T-helper 9 cell (primary cell): ENCODE measurements at regions not wholly inside any gene's neighbourhood (a gene's known extent, or its start where the extent isn't known, plus 50 kb on each side); places are given as distances from the start of the nearest gene placed in this dataset.

Experiments used
- DNase-seq: peaks from one replicate; pipeline ENCODE4 v3.0.0-alpha.2; 2020

DNA sequence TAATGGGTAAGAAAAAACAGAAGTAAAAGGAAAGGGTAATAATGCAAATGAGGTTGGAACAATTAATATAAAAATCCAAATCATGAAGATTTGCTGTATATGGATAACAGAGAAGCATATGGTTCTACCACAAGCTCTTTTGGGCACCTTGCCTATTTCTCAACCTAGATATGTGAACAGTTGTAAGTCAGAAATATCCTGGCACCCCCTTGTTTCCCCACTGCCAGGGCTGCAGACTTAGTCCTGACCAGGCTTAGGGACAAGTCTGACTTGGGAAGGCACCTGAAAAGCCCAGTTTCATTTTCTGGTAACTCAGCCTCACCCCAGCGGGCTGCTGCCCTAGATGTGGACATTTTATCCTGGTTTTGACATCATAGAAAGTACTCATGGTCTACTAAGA, 183.2 kb upstream of the STAC start:
- DNase-seq = no peak

DNA sequence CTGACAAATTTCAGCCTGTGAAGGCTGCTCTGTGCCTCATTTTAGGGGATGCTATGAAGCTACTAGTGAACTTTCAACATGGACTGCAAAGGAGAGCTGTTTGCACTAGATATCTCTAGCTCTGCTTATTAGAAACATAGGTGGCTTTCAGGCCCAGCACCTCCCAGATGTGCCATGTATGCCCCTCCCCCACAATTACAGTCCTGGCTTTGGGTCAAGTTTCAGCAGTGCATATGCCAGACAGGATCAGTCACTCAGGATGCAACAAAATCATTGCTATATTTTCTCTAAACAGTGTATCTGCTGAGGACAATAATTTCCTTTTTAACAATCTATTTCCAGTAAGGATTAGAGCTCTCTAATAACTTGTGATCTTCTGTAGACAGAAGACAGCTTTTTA, 178.8 kb upstream of the STAC start:
- no peak for DNase-seq

DNA sequence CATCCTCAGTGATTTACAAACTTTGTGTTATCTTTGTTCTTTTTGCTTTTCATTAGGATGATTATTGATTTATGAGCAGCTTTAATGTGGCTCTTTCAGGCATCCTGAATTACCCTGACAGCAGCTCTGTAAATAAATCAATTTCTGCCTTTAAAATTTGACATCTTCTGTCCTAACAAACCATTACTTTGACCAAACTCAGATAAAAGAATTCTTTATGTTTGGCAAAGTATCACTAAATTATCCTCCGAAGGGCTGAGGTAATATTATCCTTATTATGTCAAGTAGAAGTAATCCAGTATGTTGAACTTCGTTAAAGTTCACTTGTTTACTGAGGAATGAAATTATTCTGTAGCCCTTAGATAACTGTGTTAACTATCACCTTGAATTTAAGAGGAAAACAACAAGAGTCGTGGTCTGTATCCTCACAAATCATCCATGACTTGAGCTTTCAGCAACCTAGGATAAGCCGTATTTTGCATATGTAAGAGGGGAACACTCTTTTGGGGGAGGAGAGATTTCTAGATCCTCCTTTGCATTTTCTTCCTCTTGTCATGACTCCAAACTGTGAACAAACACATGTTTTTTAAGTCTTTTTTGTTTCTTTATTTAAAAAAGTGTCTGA, 173.2 kb upstream of the STAC start:
- no peak for DNase-seq

DNA sequence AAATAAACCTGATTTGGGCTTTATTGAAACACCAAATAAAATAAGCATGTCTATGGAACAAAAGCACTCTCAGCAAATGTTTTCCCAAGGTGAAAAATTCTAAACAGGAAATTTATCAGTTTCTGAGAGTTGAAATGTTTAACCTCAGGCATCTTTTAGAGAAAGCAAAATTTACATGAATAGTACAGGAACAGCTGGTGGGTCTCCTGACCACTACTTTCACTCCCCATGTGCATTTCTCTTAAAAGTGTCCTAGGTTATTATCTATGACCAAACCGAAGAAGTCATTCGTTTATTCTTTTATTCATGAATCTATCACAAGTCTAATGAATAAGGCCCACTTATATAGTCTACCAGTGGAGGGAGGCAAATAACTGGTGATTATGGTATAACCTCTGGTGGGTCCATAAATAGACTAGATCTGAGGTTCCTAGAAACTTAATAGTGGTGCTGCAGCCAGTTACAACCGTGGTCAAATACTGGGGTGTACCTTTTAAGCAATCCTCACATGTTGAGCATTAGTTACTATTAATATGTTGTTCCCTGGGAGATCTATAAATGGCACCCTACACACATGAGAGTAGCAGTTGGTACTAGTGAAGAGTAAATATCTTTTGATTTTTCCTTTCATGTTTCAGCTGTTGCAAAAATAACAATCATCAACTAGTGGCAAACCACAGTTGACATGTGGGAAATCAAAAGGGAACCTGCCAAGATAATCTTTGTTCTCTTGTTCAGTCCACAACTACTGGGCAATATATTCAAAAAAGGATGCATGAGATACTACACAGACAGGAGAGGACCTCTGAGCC, 169.3 kb upstream of the STAC start:
- no peak for DNase-seq

DNA sequence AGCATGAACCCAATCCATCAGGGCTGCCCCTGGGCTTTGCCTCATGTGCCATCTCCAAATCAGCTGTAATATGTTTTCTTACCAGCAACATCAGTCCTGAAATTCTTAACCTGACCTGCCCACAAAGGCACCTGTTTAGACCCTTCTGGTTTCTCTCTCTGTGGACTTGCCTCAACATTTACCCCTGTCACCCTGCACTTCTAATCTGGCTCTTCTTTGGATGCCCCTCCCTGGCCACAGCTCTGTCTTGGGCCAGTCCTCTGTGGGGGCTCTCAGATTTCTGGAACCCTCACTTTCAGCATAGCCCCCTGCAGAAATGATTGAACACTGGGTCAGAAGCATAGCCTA, 168.7 kb upstream of the STAC start:
- DNase-seq = no peak

DNA sequence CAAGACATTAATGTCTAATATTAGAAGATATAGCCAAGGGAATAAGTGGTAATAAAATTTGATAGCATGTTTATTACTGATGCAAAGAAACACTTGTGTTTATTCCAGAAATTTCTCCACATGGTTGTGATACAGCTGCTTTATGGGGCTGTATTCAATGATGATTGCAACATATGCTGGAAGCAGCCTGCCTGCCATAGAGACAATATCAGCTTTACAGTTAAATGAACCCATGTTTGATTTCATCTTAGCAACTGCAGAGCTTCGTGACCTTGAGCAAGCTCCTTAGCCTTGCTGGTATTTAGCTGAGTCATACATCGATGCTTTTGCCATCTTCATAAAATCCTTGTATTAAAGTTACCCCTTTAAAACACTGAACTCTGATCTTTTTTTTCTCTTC, 168.1 kb upstream of the STAC start:
- no peak for DNase-seq

DNA sequence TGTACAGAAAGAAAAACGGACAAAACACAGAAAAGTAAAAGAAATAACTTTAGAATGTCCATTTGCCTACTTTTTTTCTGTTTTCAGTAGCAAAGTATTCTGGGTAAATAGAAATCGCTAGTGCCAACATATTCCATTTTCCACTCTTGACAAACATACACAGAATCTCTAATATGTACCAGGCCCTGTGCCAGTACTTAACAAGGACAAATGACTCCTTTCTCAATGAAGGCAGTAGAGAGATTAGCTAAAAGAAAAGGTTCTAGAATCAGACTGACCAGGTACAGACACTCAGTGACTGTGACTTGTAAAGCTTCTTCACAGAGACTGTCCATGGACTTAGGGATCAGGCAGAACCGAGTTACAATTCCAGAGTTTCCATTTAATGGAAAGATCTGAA, 165.8 kb upstream of the STAC start:
- no peak for DNase-seq

DNA sequence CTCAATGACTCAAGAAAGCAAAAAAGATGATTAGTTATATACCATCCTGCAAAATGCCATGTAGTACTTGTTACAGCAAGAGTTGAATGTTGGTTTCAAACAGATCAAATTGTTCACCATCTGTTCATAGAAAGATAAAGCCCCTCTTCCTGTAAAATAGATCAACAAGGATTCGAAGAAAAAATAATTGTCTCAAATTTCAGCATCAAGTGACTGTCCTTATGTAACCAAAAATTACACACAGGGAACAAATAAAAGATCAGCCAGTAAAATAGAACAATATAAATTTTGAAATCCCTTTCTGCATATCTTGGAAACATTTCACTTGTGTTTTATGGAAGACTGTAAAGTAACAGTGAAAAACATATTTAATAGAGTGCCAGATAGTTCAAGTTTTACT, 165.1 kb upstream of the STAC start:
- no peak for DNase-seq

DNA sequence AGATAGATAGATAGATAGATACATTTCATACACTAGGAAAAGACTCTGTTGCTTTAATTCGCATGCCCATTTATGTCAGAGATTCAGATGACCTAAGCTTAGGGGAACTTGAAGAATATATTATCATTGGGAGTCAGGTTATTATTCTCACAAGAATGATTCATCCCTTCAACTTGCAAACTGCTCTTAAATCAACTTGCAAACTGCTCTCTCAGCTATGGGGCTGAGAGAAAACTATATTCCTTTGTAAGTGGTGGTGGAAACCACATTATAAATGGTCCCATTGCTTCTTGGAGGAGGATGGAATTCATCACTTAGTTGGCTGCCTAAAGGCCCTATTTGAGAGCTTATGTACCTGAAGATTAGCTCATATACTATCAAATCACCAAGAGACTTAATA, 160.9 kb upstream of the STAC start:
- DNase-seq = no peak

DNA sequence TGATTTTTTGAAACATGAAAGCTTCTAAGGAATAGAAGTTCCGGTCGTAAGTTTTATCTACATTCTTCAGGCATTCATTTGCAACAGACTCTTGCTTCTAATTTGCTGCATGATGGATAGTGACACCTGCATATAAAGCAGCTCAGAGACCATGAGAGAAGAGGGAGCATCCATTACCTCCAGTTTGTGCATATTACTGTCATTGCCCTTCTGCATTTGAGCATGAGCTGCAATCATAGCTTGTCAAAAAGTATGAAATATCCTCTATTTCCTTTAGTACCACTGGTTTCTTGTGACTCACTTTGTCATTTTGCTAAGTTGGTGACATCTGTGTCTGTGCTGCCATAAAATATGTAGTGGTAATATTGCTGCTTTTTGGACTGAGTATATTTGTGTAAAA, 160.1 kb upstream of the STAC start:
- DNase-seq = no peak

DNA sequence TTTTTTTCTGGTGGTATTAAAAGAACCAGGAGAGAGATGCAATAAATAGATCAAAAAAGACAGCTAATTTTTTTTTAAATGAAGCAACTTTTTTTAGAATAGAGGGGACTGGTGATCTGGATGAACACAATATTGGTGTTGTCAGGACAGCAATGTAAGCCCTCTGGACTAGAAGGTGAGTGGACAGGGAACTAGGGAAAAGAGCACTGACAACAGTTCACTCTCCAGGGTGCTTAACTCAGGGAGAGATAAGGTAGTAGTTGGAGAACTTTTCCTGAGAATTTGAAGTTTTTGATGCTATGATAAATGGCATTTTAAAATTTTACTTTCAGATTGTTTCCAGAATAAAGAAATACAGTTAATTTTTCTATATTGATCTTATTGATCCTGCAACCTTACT, 158.3 kb upstream of the STAC start:
- no peak for DNase-seq

DNA sequence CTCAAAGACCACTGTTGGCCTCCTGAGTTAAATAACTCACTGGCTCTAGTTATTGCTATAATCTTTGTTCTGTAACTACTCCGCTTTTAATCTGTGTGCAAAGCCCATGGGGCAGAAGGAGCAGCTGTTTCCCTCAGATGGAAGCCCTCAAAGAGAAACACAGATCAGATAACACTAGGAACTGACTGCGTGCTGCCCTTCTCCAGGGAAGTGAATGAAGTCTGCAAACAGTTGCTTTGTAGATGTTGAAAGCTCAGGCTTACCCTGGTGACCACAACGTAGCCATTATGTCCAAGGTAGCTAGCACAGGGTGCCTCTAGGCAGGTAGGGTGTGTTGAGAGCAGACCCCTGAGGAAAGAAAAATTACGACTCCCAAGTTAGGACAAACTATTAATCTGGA, 152.3 kb upstream of the STAC start:
- no peak for DNase-seq

DNA sequence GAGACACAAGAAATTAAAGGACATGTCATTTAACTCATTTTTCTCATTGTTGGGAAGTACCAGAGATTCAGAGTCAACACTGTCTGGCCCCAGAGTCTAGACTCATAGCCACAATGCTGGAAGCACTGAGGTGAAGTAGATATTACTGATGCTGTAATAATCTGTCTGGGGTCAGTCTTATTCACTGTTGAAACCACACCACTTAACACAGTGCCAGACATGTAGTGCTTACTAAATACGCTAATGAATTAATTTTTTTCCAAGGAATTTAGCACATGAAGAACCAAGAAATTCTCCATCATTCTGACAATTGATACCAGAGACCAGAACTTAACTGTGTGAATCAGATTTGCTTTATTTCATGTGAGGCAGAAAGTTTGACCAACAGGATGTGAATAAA, 150.8 kb upstream of the STAC start:
- no peak for DNase-seq

DNA sequence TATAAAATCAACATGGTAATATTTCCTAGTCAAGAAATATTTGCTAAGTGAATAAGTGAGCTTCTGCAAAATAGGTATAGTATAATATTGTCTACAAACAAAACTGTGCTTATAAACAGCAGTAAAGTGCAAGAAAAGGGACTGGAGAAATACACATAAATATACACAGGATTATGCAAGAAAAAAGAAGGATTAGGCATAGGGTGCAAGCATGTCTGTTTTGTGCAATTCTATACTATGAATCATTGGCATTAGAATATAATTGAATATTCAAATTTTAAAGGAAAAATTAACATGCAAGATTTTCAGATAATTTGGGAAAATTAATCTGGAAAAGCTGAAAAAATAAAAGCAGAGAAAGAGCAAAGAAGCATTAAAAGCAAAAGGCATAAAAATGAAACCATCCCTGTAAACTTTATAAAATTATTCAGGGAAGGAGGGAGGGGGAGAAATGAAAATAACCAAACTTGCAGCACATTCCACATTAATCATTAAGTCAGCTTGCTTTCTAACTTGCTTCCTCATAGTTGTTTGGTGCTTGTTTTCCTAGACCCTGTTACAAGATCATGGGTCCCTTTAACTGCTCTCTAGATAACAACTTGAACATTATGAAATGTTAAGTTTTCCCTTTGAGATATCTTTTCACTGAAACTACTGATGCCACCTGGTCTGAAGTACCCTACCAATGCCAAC, 147.4 kb upstream of the STAC start:
- no peak for DNase-seq

DNA sequence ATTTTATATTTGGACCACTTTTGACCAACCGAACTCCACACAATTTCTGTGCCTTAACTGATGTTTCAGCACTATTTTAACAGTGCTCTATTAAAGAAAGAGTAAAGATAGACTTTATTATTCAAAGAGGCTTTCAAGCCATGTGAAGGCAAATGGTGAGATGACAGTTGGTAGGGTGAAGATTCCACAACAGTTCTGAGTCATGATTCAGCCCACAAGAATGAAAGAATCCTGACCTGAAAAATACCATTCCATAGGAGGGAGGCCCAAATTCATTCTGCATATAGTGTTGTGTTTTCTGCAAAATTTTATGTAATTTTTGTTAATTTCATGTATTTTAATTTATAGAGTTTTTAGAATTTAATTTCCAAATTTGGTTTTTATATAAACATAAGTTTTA, 135.6 kb upstream of the STAC start:
- no peak for DNase-seq

DNA sequence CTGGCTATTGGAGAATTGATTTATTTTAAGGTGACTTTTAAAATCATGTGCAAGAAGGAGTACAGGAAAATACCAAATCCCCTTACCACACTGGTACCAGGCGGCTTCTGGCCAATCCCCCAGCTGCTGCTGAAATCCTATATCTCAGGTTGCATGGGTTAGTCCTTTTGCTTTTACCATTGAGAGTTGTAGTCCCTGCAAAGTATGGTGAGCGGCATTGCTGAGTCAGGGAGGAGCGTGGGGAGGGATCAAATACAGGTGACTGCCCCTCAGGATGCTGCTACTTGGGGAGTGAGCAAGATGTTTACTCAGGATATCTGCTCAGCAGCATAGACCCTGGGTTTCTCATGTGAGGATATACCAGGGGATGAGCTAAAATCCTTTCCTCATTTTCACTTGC, 131.9 kb upstream of the STAC start:
- no peak for DNase-seq

DNA sequence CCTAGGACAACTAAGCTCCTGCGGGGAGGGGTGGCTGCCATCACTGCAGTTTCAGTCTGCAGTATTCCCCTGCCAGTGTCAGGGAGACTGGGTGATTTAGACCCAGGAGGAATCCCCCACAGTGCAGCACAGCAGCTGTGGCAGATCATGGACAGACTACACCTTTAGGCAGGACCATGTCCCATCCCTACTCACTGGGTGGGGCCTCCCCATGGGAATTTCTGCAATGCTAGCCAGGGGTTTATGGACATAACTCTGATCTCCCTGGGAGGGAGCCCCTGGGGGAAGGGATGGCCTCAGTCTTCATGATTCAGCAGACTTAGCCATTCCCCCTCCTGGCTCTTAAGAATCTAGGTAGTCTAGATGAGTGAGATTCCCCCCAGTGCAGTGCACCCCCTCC, 130.1 kb upstream of the STAC start:
- no peak for DNase-seq

DNA sequence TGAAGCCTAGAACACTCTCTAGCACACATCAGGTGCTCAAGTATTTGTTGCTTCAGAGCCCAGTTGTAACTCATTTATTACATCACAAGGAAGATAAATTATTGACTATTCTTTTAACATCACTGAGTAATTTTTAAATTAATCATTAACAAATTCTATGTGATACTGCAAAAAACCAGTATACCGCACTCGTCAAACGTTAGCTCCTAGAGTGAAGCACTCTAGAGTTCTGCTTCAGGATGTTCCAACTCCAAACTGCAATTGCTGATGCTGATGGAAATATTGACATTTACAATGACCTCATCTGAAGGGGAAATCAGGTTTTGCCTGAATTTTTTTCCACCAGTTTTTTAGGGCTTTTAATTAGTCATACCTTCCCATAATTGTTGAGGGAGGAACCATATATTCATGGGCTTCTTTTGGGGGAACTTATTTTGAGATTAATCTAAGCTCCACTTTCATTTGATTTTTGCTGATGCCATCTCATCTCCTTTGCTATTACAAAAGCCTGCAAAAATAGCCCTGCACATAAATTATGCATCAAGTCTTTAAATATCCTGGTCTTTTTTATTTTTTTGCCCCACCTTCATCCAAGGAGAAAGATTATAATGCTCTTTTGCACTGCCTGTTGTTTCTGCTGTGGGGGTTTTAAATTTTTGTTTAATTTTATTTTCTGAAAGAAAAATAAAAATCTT, 123.0 kb upstream of the STAC start:
- no peak for DNase-seq

DNA sequence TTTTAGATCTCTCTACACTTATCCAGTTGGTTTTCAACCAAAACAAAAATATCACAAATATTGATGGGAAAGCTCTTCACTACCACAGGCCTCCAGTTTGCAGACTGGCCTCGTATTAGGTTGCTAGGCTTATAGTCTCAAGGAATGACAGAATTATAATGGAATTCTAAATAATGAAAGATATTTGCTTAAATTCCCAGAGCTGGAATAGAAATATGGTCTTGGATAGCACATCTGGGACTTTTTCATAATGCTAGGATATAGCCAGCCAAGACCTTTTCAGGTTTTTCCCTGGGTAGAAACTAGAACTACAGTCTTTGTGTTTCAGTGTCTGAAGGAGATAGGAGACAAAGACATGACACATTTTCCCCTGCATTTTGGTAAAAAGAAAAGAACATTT, 121.9 kb upstream of the STAC start:
- DNase-seq = no peak

DNA sequence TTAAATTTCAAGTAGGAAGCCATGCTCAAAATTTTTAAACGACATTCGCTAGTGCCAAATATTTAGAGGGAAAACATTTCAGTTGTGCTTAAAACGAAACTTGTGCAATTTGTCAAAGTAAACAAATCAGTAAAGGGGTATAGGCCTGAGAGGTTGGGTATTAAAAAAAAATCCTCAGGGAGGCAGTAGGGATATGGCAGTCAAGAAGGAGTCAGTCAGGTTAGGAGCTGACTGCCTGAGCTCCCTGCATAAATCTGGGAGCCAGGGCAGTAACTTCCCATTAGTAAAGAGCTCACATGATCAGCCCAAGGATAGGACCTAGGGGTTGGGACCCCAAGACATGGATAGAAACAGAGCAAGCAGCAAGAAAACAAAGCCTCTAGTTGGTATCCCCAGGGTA, 120.7 kb upstream of the STAC start:
- no peak for DNase-seq

DNA sequence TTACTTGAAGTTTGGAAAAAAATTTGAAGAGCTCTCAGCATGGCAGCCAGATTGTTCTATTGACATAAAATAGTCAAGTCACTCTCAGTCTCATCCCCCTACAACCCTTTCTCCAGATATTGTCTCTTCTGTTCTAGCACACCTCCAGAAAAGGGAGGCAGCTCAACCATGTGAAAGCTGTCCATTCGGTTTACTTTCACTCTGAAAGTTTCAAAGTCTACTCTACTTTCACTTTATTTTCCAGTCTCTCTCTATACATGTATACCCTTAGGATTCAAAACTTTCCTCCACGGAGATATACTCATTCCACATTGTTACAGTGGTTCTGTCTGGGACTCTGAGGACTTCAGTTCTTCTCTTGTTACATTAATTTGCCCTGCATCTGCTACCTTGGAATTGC, 111.0 kb upstream of the STAC start:
- DNase-seq = no peak

DNA sequence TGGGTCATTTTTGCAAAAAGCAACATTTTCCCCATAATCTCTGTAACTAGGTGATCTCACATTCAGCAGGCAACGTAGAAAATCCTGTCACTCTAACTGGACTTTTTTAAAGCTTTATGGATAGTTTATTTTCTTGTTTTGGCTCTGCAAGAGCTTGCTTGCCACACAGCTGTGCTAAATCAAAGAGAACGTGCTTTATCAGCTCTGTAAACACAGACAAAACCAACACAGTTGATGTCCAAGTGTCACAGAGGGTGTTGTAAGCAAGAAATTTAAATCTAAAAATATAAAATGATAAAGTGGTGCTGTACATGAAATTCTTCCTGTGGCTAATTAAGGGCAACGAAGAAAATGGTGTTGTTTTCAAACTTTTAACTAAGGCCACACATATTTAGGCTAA, 97.5 kb upstream of the STAC start:
- DNase-seq = no peak

DNA sequence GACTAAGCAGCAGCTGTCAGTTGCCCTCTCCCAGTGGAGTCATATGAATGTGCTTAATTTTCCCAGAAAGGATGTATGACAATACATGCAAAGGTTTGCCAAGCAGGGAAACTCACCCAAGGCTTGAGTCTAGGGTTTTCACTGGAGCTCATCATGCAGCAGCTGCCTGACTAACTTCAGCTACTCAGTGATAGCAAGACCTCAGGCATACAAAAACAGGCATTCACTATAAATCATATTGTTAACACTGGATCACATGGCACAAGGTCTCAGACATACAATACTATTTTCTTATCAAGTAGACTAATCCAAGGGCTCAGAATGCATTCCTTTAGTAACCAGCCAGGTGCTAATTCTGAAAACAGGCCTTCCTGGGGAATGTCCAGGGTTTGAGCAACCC, 85.0 kb upstream of the STAC start:
- DNase-seq = no peak

DNA sequence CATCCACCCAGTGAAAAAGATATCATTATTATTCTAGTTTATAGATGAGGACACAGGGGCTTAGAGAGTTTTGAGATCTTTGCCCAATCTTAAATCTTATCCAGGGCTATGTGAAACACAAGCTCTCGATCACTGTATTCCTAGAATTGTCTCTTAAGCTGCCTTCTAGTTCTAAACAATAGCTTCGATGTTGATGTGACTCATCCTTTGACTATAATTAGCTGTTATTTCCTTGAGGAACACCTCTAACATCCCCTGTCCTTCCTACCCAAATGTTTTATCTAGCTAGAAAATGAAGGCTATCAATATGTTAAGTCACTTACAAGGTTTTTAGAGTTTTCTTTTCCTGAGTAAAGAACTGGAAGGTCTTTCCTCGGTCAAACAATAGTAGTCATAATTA, 83.1 kb upstream of the STAC start:
- DNase-seq = no peak
